Mesothelial cell of epicardium (in vitro differentiated cells): ENCODE measurements at regions not wholly inside any gene's neighbourhood (a gene's known extent, or its start where the extent isn't known, plus 50 kb on each side); places are given as distances from the start of the nearest gene placed in this dataset.

ENCODE experiments used
- DNase-seq, 2 experiments: peaks; one replicate each; pipeline ENCODE4 v3.0.0; 2021; ENCODE audit warnings: low spot score in 2 of 2; ENCODE audit not compliant: unreplicated experiment in 2 of 2
- H3K27ac Mint-ChIP-seq: 2 replicates; pipeline ENCODE4 v1.8.0; 2021; ENCODE audit warnings: mixed read lengths
- H3K27me3 Mint-ChIP-seq: 2 replicates; pipeline ENCODE4 v1.8.0; 2021; ENCODE audit warnings: low read depth, mixed read lengths
- H3K36me3 Mint-ChIP-seq: 2 replicates; pipeline ENCODE4 v1.8.0; 2021; ENCODE audit warnings: mixed read lengths
- H3K4me1 Mint-ChIP-seq: 2 replicates; pipeline ENCODE4 v1.8.0; 2021; ENCODE audit warnings: mixed read lengths
- H3K4me3 Mint-ChIP-seq: 2 replicates; pipeline ENCODE4 v1.8.0; 2021; ENCODE audit warnings: mild to moderate bottlenecking, moderate library complexity, mixed read lengths
- H3K9me3 Mint-ChIP-seq: 2 replicates; pipeline ENCODE4 v1.8.0; 2021; ENCODE audit warnings: mixed read lengths
- TF ChIP-seq, protein P1 (sequence below): fragments of 200-600 bp; sonication (generic); IDR thresholded peaks from one replicate; pipeline ENCODE4 v1.5.0; 2021; ENCODE audit warnings: antibody characterized with exemption; ENCODE audit not compliant: unreplicated experiment

DNA sequence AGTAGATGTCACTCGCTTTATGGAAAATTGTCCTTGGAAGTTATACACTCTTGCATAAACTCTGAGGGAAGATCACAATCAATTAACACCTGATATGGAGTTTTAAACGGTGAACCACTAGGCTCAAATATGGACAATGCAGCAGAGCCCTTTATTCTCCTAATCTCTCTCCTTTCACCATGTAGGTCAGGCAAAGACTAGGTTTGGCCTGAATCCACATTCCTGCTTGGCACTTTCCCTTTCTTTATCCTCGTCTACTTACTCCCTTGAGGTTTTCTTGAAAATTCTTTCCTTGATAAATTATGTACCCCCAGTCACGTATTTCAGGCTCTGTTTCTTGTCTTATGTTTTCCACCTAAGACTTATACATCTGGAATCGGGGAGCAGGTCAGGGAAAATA, 751.7 kb downstream of the DACH1 start:
- Mint-ChIP-seq H3K4me3 (no peak overlapping the region), H3K27me3 (no peaks in the 10 kb centered on the region), H3K27ac (no peak overlapping the region), H3K36me3 (no peaks in the 10 kb centered on the region), H3K9me3 (no peaks in the 10 kb centered on the region), H3K4me1 (peaks cover 7% of the 10 kb centered on the region)
- TF ChIP-seq, protein P1, sequence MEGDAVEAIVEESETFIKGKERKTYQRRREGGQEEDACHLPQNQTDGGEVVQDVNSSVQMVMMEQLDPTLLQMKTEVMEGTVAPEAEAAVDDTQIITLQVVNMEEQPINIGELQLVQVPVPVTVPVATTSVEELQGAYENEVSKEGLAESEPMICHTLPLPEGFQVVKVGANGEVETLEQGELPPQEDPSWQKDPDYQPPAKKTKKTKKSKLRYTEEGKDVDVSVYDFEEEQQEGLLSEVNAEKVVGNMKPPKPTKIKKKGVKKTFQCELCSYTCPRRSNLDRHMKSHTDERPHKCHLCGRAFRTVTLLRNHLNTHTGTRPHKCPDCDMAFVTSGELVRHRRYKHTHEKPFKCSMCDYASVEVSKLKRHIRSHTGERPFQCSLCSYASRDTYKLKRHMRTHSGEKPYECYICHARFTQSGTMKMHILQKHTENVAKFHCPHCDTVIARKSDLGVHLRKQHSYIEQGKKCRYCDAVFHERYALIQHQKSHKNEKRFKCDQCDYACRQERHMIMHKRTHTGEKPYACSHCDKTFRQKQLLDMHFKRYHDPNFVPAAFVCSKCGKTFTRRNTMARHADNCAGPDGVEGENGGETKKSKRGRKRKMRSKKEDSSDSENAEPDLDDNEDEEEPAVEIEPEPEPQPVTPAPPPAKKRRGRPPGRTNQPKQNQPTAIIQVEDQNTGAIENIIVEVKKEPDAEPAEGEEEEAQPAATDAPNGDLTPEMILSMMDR, result no peak
- DNase-seq, result no peak

DNA sequence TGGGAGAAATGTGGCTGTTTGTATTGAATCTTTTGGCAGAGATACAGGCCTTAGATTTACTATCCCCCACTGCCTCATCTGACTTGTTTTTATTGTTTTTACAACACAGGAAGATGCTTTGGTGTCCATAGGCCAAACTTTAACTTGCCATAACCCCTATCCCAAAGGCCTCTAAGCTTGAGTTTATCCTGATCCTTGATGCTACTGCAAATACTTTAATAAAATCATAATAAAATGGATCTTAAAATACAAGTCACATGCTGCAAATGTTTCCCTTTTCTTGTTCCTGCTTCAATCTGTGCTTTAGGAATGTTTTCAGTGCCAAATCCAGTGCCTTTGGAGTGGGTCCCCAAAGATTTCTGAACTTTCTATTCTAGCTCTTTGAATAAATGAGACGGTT, 770.6 kb downstream of the DACH1 start:
- Mint-ChIP-seq H3K36me3 (peaks cover 3% of the 10 kb centered on the region), H3K27me3 (no peaks in the 10 kb centered on the region), H3K4me1 (no peaks in the 10 kb centered on the region), H3K9me3 (peaks cover 3% of the 10 kb centered on the region), H3K4me3 (no peak overlapping the region), H3K27ac (no peak overlapping the region)
- TF ChIP-seq, protein P1, result no peak
- no peak for DNase-seq

DNA sequence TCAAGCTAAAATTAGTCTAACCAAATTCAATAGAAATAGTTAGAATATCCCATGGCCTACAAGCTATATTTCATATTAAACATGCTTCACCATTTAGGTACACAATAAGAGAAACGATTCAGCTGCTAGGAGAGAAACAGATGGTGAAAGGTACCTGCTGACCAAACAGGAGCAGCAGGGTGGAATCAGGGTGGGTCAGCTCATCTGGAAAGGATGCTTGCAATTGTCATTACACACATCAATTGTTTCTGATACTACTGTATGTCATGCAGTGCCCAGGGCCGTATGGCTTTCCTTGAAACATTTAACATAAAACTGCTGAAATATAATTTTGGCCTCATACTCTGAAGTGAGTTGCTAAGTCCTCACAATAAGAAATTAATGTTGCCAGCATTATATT, 776.0 kb downstream of the DACH1 start:
- Mint-ChIP-seq H3K27me3 (no peaks in the 10 kb centered on the region), H3K36me3 (peaks cover 3% of the 10 kb centered on the region), H3K4me1 (no peaks in the 10 kb centered on the region), H3K4me3 (no peak overlapping the region), H3K27ac (no peak overlapping the region), H3K9me3 (peaks cover 7% of the 10 kb centered on the region)
- TF ChIP-seq, protein P1, result no peak
- no peak for DNase-seq

DNA sequence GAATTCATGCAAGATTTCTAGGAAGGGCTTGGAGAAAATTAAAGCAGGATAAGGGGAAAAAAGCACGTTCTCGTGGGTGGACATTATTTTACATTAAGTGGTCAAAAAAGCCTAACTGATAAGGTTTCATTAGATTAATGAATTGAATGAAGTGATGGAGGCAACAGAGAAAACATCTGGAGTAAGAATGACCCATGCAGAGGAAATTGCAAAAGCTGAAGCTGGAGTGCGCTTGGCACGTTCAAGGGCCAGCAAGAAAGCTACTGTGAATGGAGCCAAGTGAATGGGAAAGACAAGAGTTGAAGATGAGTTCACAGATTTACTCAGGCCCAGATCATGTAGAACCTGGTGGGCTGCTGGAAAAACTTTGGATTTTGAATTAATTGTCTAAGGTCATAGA, 777.9 kb downstream of the DACH1 start:
- no peak overlapping the region for H3K27ac Mint-ChIP-seq
- H3K4me1 Mint-ChIP-seq, result peaks cover 2% of the 10 kb centered on the region
- DNase-seq, result no peak
- no peaks in the 10 kb centered on the region for H3K27me3 Mint-ChIP-seq
- TF ChIP-seq, protein P1, result no peak
- no peak overlapping the region for H3K4me3 Mint-ChIP-seq
- peaks cover 4% of the 10 kb centered on the region for H3K9me3 Mint-ChIP-seq
- no peaks in the 10 kb centered on the region for H3K36me3 Mint-ChIP-seq

DNA sequence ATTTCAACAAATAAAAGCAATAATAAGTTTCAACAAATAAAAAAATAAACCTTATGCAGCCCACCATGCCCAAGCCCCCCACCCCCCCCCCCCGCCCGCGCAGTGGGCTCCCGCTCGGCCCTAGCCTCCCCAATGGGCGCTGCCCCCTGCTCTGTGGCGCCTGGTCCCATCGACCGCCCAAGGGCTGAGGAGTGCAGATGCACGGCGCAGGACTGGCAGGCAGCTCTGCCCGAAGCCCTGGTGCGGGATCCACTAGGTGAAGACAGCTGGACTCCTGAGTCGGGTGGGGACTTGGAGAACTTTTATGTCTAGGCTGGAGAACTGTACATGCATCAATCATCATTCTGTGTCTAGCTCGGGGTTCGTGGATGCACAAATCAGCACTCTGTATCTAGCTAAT, 779.6 kb downstream of the DACH1 start:
- H3K27me3 Mint-ChIP-seq, result no peaks in the 10 kb centered on the region
- H3K27ac Mint-ChIP-seq, result no peak overlapping the region
- no peaks in the 10 kb centered on the region for H3K36me3 Mint-ChIP-seq
- no peak overlapping the region for H3K4me3 Mint-ChIP-seq
- H3K9me3 Mint-ChIP-seq, result peaks cover 4% of the 10 kb centered on the region
- DNase-seq, result no peak
- H3K4me1 Mint-ChIP-seq, result peaks cover 2% of the 10 kb centered on the region
- TF ChIP-seq, protein P1, result no peak

DNA sequence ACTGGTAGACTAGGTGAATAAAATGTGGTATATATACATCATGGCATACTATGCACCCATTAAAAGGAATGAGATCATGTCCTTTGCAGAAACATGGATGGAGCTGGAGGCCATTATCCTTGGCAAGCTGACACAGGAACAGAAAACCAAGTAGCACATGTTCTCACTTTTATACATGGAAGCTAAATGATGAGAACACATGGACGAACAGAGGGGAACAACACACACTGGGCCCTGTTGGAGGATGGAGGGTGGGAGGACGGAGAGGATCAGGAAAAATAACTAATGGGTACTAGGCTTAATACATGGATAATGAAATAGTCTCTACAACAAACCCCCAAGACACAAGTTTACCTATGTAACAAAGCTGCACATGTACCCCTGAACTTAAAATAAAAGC, 780.0 kb downstream of the DACH1 start:
- H3K36me3 Mint-ChIP-seq, result no peaks in the 10 kb centered on the region
- H3K4me1 Mint-ChIP-seq, result peaks cover 2% of the 10 kb centered on the region
- no peak for DNase-seq
- no peak overlapping the region for H3K27ac Mint-ChIP-seq
- TF ChIP-seq, protein P1, result no peak
- H3K4me3 Mint-ChIP-seq, result no peak overlapping the region
- H3K9me3 Mint-ChIP-seq, result peaks cover 4% of the 10 kb centered on the region
- H3K27me3 Mint-ChIP-seq, result no peaks in the 10 kb centered on the region
